GM19397 (cell line): ENCODE measurements at regions not wholly inside any gene's neighbourhood (a gene's known extent, or its start where the extent isn't known, plus 50 kb on each side); places are given as distances from the start of the nearest gene placed in this dataset.

ENCODE experiments used
- ATAC-seq: cut with Tn5 transposase; IDR thresholded peaks from one replicate; pipeline ENCODE4 v1.9.1; 2021; ENCODE audit warnings: mild to moderate bottlenecking, moderate library complexity; ENCODE audit not compliant: unreplicated experiment

- ATAC-seq = no peak
Observed at GRCh38 chr6:40759838-40760237, 172.7 kb upstream of the LRFN2 start.

- ATAC-seq = no peak
Observed at GRCh38 chr6:40759264-40759663, 172.1 kb upstream of the LRFN2 start.

GRCh38 chr6:40755749-40756452 lies 168.7 kb upstream of the LRFN2 start:
- ATAC-seq = no peak

- ATAC-seq = no peak
Observed at GRCh38 chr6:40755046-40755681, 168.0 kb upstream of the LRFN2 start.

GRCh38 chr6:40754461-40755045 lies 167.4 kb upstream of the LRFN2 start:
- ATAC-seq = no peak

GRCh38 chr6:40753675-40754448 lies 166.7 kb upstream of the LRFN2 start:
- no peak for ATAC-seq

GRCh38 chr6:40753048-40753447 lies 165.9 kb upstream of the LRFN2 start:
- no peak for ATAC-seq

GRCh38 chr6:40744835-40745234 lies 157.7 kb upstream of the LRFN2 start:
- no peak for ATAC-seq

- ATAC-seq = no peak
Observed at GRCh38 chr6:40743690-40744446, 156.7 kb upstream of the LRFN2 start.

- no peak for ATAC-seq
Observed at GRCh38 chr6:40743226-40743625, 156.1 kb upstream of the LRFN2 start.

- no peak for ATAC-seq
Observed at GRCh38 chr6:40740518-40740917, 153.4 kb upstream of the LRFN2 start.

- no peak for ATAC-seq
Observed at GRCh38 chr6:40738551-40739193, 151.5 kb upstream of the LRFN2 start.

- no peak for ATAC-seq
Observed at GRCh38 chr6:40735521-40735920, 148.4 kb upstream of the LRFN2 start.

- no peak for ATAC-seq
Observed at GRCh38 chr6:40735121-40735520, 148.0 kb upstream of the LRFN2 start.

- ATAC-seq = no peak
Observed at GRCh38 chr6:40734607-40735006, 147.4 kb upstream of the LRFN2 start.

GRCh38 chr6:40733770-40734396 lies 146.7 kb upstream of the LRFN2 start:
- ATAC-seq = no peak

GRCh38 chr6:40733290-40733689 lies 146.1 kb upstream of the LRFN2 start:
- ATAC-seq = no peak

- ATAC-seq = no peak
Observed at GRCh38 chr6:40732878-40733277, 145.7 kb upstream of the LRFN2 start.

GRCh38 chr6:40728643-40729042 lies 141.5 kb upstream of the LRFN2 start:
- no peak for ATAC-seq

GRCh38 chr6:40727271-40727670 lies 140.1 kb upstream of the LRFN2 start:
- ATAC-seq = no peak
